Stimulated activated CD4-positive, alpha-beta T cell treated with anti-CD3 and anti-CD28 coated beads, TNF-alpha, amount 100 ng/mL, for 24 hours (primary cell): ENCODE measurements at regions not wholly inside any gene's neighbourhood (a gene's known extent, or its start where the extent isn't known, plus 50 kb on each side); places are given as distances from the start of the nearest gene placed in this dataset.
"Not testable (repeated sequence)": the region's sequence is repeated elsewhere in the genome, so short reads cannot be mapped to it uniquely, and the experiment has no call there.

ENCODE experiments used
- DNase-seq, 3 experiments: peaks; one replicate each; pipeline ENCODE4 v3.0.0-alpha.2; 2020; ENCODE audit warnings: low read depth in 3 of 3

DNA sequence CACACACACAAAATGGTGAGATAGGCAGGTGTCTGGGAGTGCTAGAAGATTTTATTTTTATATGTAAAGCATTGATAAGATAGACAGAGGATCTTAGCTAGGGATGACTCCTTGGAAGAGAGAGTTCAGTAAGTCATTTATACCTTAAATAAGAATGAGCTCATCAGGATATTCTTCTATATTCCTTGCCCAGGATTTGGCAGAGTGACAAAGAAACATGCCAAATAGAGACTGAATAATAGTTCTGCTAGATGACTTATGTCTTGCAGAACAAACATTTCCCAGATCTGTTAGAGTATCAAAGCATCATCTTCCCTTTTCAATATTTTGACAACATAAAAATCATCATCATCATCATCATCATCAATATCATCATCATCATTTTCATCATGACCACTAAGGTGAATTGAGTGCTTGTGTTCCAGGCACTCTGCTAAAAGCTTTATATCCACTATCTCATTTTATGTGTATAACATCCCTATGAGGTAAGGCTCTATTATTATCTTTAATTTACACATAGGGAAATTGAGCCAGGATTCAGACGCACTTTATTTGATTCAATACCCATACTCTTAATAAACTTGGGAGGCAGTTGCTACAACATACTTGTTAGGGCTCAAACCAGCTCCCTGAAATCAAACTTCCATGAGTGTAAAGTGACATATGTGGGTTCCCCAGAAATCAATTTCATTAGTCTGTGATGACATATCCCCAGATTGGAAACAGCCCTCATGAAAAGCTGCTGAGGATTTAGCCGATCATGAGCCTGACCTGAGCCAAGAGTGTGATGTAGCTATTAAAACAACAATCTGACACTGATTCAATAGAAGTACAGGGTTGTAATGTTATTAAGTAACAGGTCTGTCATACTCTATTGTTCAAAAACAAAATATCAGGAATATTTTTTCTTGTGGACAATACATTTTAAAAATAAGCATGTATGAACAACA is 176.3 kb upstream of the SEMA6A start:
- DNase-seq = no peak

DNA sequence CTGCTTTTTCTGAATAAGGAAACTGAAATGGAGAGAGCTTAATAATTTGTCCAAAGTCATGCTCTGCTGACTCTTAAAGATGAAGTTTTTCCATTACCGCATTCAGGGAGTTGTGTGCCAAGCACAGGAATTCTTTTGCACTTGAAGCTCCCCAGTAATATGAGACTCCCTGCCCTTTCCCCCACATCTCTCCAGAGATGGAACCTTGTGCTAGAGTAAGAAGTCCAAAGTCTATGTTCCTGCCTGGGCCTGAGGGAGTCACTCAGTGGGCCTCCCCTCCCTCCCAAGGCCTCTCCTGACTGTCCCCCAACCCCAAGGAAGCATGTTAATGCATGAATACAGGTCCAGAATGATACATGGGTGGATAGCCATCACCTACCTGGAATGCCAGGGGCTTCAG is 173.3 kb upstream of the SEMA6A start:
- no peak for DNase-seq

DNA sequence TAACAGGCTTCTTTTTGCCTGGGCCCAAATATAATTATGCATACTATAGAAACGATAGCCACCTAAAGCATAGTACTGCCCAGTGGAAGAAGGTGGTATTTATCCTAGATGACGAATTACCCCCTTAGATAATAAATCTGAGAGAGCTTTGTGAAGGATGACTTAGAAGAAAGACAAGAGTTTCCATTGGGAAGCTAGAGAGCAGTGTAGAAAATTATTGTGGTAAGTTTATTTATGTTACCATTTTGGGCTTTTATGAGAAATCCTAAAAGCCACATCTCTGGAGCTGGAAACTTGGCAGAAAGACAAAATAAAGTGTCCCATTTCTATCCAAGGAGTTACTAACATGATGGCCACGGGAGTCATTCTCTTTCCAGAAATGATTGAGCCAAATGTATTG is 172.0 kb upstream of the SEMA6A start:
- DNase-seq = no peak

DNA sequence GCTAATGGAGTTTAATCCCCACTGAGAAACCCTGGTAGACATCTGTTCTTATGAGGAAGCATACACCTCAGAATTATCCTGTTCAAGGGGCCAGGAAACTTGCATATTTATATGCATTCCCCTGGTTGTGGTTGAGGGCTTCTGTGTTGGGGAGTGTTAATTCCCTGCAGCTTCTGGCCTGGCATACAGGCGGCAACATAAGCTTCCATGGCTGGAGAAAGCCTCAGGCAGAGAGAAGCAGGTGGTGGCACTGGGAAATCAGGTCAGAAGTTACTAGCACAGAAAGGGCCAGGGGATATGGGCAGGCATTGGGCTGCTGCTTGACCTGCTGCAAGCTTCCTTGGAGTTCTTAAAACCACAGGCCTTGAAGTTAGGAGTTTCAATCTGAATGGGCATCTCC is 166.1 kb upstream of the SEMA6A start:
- DNase-seq = no peak

DNA sequence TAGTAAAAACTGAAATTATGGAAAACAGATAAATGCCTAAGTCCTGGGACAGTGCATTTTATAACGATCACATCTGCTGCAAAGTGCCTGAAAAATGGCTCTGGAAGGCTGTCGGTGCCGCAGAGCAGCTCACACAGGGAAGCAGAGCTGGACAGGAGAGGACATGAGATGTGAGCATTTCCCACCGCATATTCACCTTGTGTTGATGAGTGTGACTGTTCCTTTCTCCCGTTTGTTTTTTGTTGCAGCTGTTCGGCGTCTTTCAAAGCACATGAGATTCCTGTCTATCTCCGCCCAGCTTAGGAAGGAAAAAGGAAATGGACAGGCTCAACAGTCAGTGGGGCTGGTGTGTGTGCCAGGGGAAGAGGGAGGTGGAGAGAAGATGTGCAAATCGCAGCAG is 164.9 kb upstream of the SEMA6A start:
- DNase-seq = no peak

DNA sequence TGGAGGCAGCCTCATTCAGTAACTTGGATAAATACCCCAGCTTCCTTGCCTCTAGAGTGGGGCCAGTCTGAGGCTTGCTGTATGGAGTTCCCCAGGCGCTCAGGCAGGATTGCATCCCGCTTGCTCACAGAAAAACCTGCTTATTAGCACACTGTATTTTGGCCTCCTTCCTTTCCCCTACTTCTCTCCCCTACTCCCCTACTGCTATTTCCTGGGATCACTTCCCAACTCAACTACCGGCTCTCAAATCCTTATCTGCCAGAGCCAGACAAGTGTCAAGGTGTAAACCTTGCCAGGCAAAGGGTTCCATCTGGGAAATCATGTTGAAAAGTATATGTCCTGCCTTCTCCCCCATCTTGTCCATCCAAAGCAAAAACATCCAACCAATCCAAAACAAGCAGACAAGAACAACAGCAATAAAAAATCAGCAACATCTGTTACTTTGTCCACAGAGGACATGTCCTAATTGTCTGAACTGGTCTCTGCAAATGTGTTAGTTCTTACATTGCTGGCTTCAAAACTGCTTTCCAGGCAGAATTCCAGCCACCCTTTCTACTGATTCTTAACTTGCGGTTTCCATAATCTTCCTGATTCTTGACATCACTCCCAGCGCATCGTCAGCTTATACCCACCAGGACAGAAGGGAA is 164.1 kb upstream of the SEMA6A start:
- no peak for DNase-seq

DNA sequence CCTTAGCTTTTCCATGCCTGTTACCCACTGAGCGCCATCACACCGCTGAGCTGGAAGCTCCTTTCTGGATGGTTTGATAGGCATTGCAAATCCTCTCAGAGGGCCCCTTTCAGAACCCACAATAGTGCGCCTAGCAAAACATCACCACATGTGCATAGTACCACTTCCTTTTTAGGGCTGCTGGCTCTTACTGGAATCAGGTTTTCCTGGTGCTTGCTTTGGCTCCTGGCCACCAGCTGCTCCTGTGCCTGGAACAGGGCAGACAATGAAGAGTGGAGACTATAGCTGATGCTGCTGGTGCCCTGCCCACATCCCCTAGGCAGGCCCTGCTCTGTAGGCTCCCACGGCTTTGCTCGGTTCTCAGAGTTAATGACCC is 163.6 kb upstream of the SEMA6A start:
- no peak for DNase-seq

DNA sequence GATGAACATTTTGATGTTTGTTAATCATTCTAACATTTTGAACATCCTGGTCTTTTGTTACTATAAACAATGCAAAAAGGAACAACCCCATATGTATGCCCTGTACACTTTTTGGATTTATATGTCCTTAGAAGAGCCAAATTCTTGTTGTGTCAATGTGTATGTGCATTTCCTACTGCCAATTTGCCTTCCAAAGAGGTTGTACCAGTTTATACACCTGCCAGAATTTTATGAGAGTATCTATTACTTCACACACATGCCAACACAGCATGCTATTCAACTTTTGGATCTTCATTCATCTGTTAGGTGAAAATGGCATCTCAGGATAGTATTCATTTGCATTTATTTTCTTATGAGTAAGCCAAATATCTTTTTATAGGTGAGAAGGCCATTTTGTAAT is 162.0 kb upstream of the SEMA6A start:
- DNase-seq = no peak

DNA sequence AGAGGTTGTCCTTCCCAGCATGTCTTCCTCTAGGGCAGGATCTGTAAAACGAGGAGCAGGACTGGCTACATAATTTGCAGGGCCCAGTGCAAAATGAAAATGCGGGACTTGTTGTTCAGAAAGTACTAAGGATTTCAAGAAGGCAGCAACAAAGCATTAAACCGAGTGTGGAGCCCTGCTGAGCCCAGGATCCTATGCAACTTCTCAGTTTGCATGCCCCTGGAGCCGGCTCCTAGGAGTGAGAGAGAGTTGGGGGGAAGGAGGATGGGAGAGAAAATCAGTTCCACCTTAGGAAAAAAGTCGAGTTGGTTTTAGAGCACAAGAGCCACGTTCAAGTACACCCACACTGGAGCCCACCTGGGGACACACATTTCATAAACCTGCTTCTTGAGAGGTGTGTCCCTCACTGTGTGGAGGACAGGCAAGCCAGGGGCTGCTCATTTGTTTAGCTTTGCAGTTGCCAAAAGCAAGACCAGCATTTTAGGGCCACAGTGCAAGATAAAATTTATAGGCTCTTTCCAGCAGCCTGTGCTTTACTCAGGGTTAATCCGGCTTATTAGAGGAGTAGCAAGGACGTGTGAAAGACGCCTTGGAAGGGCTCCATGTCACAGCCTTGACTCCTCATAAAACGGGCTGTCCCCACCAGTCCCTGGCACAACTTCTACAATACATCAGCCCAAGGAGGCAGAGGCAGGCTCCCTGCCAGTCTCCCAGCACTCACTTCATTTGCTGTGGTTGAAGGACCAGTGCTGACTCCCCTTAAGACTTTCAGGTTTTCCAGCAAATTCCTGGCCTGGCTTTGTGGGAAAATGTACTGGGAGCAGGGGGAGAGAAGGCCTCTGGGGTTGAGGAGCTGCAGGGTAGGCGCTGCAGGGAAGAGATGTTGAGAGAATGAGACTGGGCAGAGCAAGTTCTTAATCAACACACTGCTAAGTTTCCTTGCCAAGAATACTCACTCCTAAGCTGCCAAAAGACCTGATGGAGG is 159.7 kb upstream of the SEMA6A start:
- DNase-seq = no peak

DNA sequence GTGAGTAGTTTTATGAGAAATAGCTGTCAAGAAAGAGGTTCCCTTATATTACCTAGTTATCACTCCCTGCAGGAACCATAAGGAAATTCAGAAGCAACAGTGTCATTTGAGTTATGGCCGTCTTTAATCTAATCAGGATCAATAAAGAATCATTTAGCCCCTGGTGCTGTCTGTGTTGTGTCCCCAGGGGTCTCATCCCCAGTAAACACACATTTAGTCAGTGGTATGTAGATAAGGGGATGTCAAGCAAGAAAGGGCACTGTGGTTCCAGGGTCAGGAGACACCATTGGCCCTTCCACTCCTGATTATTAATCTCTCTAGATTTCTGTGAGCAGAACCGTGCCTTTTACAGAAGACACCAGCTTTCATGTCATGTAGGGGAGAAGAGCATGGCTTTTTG is 158.0 kb upstream of the SEMA6A start:
- DNase-seq = no peak

DNA sequence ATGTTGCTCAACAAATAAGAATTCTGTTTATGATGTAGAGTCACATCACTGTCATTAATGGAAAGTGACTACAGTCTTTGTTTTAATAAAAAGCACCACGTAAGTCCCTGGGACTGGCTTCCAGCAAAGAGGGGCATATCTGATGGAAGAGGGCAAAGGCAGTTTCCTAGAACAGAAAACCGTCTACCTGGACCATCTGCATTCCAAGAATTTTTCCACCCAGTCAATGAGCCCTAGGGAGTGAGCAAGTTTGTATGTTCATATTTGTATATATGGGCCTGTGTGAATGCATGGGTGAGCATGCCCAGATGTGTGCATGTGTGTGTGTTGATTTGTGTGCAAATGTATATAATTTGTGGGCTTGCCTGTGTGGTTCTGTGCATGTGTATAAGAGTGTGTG is 156.8 kb upstream of the SEMA6A start:
- no peak for DNase-seq

DNA sequence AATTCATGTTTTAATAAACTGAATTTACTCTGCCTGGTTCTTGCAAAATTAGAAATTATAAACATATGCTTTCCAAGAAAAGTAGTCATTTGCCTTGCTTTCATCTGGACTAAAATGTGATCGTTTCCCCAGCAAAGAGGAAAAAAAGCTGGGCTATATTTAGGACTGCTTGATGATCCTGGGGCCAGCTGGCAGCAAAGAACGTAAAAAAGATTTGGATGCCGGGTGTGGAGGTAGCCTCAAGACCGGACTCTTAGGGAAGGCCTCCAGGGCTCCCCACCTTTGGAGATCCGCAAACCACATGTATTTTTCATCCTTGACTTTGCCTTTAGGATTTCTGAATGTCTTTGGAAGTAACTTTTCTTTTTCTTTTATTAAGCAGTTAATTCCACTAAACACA is 156.1 kb upstream of the SEMA6A start:
- no peak for DNase-seq

DNA sequence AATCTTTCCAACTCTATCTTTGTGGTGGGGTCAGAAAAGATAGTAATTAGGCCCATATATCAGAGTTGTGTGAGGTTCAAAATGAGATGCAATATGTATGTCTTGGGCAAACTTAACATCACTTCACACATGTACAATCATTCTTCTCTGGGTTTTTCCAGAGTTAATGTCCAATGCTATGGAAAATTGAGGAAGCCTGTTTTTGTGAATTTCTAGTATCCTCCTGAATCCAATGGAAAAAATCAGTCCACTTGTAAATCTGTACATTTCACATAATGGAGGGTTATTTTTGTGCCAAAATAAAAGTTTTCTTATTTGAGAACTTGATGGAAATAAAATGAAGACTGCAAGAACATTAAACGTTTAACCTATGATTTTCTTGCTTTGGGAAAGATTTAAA is 155.6 kb upstream of the SEMA6A start:
- DNase-seq = no peak

DNA sequence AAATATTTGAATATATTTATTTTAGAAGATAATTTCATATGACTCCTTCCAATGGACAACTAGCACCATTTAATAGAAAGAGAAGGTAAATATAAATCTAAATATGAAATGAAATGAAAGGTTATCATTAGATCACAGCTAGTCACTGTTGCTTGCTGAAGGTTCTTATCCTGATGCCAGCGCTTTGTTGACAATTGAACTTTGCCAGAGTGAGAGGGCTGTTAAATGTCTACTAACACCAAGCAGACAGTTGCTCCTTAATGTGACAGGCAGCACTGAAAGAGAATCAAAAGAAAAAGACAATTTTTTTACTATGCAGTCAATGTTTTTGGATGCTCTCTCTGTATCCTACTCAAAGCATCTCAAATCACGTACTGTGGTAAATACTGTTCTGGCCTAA is 152.6 kb upstream of the SEMA6A start:
- DNase-seq = no peak

DNA sequence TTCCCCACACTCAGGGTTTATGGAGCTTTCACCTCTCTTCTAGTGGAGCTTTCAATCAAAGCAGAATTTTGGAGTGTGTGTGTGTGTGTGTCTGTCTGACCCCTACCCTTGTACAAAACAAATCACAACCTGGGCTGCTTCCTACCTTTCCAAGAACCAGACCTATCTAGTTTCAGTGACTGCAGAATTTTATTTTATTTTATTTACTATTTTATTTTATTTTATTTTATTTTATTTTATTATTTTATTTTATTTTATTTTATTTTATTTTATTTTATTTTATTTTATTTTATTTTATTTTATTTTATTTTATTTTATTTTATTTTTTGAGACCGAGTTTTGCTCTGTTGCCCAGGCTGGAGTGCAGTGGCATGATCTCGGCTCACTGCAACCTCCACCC is 151.6 kb upstream of the SEMA6A start:
- DNase-seq = not testable (repeated sequence)

DNA sequence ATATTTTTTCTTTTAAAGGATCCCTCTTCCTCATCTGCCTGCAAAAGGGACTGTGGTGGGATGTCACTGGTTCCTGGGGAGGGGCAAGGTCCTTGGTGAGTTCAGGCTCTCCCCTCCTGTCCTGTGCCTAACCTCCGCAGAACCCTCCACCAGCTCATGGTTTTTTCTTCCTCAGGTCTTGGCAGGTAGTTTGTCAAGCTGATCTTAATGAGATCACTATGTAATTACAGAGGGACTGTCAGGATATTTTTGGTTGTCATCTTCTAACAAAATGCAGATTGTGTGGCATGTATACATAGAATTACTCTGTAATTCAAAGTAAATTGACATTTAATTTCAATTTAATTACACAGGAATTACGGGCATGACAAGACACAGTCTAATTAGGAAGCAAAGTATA is 150.3 kb upstream of the SEMA6A start:
- DNase-seq = no peak

DNA sequence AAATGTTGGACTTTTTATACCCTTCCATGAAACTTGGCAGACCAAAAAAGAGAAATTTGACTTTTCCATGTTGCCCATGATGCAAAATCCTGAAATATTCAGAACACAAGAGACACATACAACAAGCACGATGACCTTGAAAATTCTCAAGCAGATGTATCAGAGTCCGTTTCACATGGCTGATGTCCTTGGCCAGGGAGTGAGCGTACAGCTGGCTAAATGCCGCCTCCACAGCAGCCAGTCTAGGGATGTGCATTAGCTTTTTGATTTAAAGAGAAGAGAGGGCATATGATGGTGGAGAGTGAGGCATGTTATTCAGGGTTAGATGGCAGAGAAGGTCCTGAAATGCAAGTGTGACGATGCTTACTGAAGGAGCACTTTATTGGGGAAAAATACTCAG is 148.0 kb upstream of the SEMA6A start:
- no peak for DNase-seq

DNA sequence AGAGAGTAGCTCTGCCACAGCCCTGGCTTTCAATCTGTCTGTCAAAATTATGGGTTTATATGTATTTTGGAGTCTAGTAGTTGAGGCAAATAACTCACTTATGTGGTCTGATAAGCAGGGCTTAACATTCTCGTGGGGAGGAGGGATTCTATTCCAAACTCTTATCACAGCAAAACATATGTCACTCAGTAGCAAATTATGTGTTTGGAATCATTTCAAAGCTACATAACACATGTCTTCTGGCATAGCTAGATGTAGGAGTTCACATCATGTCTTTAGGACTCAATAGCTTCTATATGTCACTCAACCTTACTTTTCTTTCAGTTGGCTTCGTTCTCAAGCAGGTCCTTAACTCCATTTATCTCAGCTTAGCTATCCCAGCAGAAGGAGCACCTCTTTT is 144.5 kb upstream of the SEMA6A start:
- no peak for DNase-seq

DNA sequence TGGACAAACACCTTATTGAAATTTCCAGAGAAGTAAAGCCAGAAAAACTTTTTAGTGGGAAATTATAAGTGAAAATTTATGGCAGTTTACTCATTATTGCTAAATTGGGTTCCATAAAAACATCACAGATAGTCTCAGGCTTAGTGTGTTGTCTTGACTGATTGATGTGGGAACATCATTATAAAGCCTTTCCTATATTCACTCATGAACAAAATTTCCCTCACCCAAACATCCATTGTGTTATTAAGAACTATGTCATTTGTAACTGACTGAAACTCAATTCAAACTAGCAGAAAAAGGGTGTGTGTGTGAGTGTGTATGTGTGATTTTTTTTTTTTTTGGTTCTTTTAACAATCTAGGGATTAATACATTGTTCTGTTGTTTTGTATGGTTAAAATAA is 143.7 kb upstream of the SEMA6A start:
- no peak for DNase-seq

DNA sequence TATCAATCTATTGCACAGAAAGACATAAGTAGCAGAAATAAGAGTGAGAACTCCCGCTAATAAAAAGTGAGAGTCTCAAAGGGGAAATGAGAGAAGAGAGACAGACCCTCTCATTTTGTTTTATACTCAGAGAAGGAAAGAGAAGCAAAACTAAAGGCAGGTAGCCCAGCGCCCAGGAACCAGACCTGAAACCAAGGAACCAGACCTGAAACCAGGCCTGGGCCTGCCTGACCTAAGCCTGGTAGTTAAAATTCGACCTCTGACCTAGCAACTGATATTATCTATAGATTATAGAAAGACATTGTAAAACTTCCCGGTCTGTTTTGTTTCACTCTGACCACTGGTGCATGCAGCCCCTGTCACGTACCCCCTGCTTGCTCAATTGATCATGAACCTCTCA is 134.5 kb upstream of the SEMA6A start:
- DNase-seq = no peak

DNA sequence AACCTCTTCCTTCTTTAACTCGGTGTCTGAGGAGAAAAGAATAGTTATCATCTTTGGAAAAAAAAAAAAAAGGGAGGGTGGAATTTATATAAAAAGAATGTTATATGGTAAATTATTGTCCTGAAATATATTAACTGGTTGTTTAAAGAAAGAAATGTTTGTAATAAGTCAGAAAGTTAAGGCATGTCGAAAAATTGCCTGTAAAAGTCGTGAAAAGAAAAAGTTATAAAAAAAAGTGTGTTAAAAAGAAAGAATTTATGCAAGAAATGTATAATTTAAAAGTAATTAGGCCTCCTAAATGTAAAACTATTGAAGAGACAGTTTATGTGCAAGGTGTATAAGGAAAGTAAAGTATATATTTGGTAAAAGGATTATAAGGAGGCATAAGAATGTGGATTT is 130.5 kb upstream of the SEMA6A start:
- DNase-seq = not testable (repeated sequence)

DNA sequence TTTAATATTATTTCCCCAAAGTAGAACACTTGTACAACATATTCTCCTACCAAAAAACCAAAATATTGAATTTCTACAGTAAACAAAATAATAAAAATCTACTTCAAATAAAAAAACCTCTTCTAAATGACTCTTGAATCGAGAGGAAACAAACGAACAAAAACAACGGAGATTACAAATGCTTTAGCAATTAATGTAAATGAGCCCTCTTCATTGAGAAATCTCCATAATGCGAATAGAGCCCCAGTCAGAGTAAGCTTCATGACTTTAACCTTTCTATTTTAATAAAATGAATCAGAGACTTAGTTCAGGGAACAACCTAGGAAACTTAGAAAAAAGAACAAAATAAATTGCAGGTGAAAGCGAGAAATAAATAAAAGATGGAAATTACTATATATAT is 129.3 kb upstream of the SEMA6A start:
- DNase-seq = no peak
